Activated T-cell treated with anti-CD3 and anti-CD28 coated beads, Interleukin-2, amount 50 U/mL, for 72 hours (primary cell): ENCODE measurements at regions not wholly inside any gene's neighbourhood (a gene's known extent, or its start where the extent isn't known, plus 50 kb on each side); places are given as distances from the start of the nearest gene placed in this dataset.

Experiments
- ATAC-seq, 2 donors: fragments of 150-1000 bp; cut with Tn5 transposase; replicated peaks in 1 of 2; 2 replicates each; pipeline ENCODE4 v1.10.0; 2021; ENCODE audit warnings: moderate library complexity in 2 of 2, mild to moderate bottlenecking in 1 of 2
- DNase-seq, 2 donors: peaks; one replicate each; pipeline ENCODE4 v3.0.0; 2021 to 2022; ENCODE audit warnings: mixed read lengths in 1 of 2
- H3K27ac Mint-ChIP-seq: one replicate; pipeline ENCODE4 v1.8.0; 2022; ENCODE audit warnings: mild to moderate bottlenecking, moderate library complexity, mixed read lengths
- H3K27me3 Mint-ChIP-seq: one replicate; pipeline ENCODE4 v1.8.0; 2022; ENCODE audit warnings: low read depth, mixed read lengths
- H3K36me3 Mint-ChIP-seq, 2 donors: one replicate each; pipeline ENCODE4 v1.8.0; 2022; ENCODE audit warnings: mixed read lengths in 2 of 2, mild to moderate bottlenecking in 1 of 2; ENCODE audit not compliant: insufficient read depth in 2 of 2
- H3K4me1 Mint-ChIP-seq: one replicate; pipeline ENCODE4 v1.8.0; 2022; ENCODE audit warnings: low read depth, mixed read lengths
- H3K4me3 Mint-ChIP-seq, 2 donors: one replicate each; pipeline ENCODE4 v1.8.0; 2022; ENCODE audit warnings: mild to moderate bottlenecking in 2 of 2, mixed read lengths in 2 of 2, moderate library complexity in 2 of 2
- H3K9me3 Mint-ChIP-seq, 2 donors: one replicate each; pipeline ENCODE4 v1.8.0; 2022; ENCODE audit warnings: mixed read lengths in 2 of 2

GRCh38 chr15:98312913-98313312, 335.4 kb upstream of the IGF1R start:
- DNase-seq (no peak), ATAC-seq (no peak)
- no peak overlapping the region for H3K4me3 Mint-ChIP-seq
- H3K4me1 Mint-ChIP-seq = no peaks in the 10 kb centered on the region
- H3K36me3 Mint-ChIP-seq = no peaks in the 10 kb centered on the region
- peaks cover 22% of the 10 kb centered on the region for H3K27me3 Mint-ChIP-seq
- H3K27ac Mint-ChIP-seq = no peak overlapping the region
- no peaks in the 10 kb centered on the region for H3K9me3 Mint-ChIP-seq

DNA sequence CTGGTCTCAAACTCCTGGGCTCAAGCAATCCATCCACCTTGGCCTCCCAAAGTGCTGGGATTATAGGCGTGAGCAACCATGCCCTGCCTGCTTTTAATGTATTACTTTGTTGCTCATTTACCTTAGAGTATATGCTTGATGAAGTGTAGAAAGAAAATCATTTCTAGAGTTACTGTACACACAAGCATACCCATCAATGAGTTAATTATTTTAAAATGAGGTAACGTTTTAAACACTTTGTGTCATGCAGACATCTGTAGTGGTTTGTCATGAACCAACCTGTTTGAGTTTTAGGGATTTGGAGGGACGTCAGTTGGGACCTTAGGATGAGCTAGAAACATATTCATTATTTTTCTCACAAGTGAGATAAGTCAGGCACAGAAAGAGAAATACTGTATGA, 332.4 kb upstream of the IGF1R start:
- Mint-ChIP-seq H3K36me3 (no peaks in the 10 kb centered on the region), H3K4me1 (no peaks in the 10 kb centered on the region), H3K27me3 (peaks cover 15% of the 10 kb centered on the region), H3K9me3 (peaks cover 0 to 3% of the 10 kb centered on the region in 2 donors), H3K27ac (no peak overlapping the region), H3K4me3 (no peak overlapping the region)
- DNase-seq = no peak
- ATAC-seq = no peak

- peaks cover 0 to 3% of the 10 kb centered on the region in 2 donors for H3K9me3 Mint-ChIP-seq
- H3K4me3 Mint-ChIP-seq = no peak overlapping the region
- ATAC-seq = no peak
- H3K27ac Mint-ChIP-seq = no peak overlapping the region
- H3K36me3 Mint-ChIP-seq = no peaks in the 10 kb centered on the region
- no peaks in the 10 kb centered on the region for H3K4me1 Mint-ChIP-seq
- no peak for DNase-seq
- peaks cover 4% of the 10 kb centered on the region for H3K27me3 Mint-ChIP-seq
These were observed 326.4 kb upstream of the IGF1R start for GRCh38 chr15:98321896-98322295.

GRCh38 chr15:98322581-98322980, 325.8 kb upstream of the IGF1R start:
- H3K9me3 Mint-ChIP-seq = peaks cover 0 to 3% of the 10 kb centered on the region in 2 donors
- DNase-seq (no peak), ATAC-seq (no peak)
- no peak overlapping the region for H3K27ac Mint-ChIP-seq
- no peak overlapping the region for H3K4me3 Mint-ChIP-seq
- no peaks in the 10 kb centered on the region for H3K36me3 Mint-ChIP-seq
- peaks cover 6% of the 10 kb centered on the region for H3K27me3 Mint-ChIP-seq
- H3K4me1 Mint-ChIP-seq = no peaks in the 10 kb centered on the region

- Mint-ChIP-seq H3K36me3 (no peaks in the 10 kb centered on the region), H3K4me1 (no peaks in the 10 kb centered on the region), H3K27me3 (peaks cover 6% of the 10 kb centered on the region), H3K27ac (no peak overlapping the region), H3K9me3 (no peaks in the 10 kb centered on the region), H3K4me3 (no peak overlapping the region)
- DNase-seq (no peak), ATAC-seq (no peak)
These were observed 323.9 kb upstream of the IGF1R start for GRCh38 chr15:98324341-98324970.

- H3K36me3 Mint-ChIP-seq = no peaks in the 10 kb centered on the region
- no peaks in the 10 kb centered on the region for H3K9me3 Mint-ChIP-seq
- H3K27me3 Mint-ChIP-seq = peaks cover 12% of the 10 kb centered on the region
- no peak for ATAC-seq
- H3K4me1 Mint-ChIP-seq = no peaks in the 10 kb centered on the region
- H3K27ac Mint-ChIP-seq = no peak overlapping the region
- no peak for DNase-seq
- H3K4me3 Mint-ChIP-seq = no peak overlapping the region
These were observed 321.5 kb upstream of the IGF1R start for GRCh38 chr15:98326804-98327203.

- H3K36me3 Mint-ChIP-seq = no peaks in the 10 kb centered on the region
- no peak overlapping the region for H3K4me3 Mint-ChIP-seq
- H3K27ac Mint-ChIP-seq = no peak overlapping the region
- ATAC-seq = no peak
- no peak for DNase-seq
- no peaks in the 10 kb centered on the region for H3K9me3 Mint-ChIP-seq
- peaks cover 18% of the 10 kb centered on the region for H3K27me3 Mint-ChIP-seq
- H3K4me1 Mint-ChIP-seq = no peaks in the 10 kb centered on the region
These were observed 318.1 kb upstream of the IGF1R start for GRCh38 chr15:98330258-98330657.

DNA sequence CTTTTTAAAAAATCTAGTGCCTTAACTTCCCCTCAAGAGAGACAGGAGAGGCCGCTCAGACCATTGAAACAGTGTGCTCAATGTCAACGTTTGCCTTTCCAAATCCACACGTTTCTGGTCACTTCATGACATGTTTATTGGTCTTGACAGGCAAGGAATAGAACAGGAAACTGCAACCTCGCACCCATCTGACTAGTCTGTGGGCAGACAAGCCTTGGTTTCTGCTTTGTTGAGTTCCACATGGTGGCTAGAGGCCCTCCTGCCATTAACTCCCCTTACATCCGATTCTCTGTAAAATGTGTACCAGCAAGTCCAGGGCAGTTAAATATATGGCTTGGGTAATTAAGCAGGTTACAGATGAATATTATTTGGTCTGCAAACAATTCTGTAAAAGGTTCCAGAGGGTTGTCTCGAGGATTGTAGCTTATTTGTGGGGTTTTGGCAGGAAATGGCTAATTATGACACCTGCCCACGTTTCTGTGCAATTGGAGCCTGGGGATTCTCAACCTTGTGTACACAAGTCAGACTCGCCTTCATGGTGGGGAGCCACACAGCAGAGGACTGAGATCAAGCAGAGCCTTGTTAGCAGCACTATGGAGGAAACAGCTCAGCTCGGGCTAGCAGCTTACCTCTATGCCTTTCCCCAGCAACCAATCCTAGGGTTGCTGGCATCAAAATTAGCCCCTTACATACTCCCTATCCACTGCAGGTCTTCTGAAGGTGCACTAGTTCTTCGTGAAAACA, 317.5 kb upstream of the IGF1R start:
- peaks cover 18% of the 10 kb centered on the region for H3K27me3 Mint-ChIP-seq
- ATAC-seq (no peak), DNase-seq (no peak)
- H3K4me3 Mint-ChIP-seq = no peak overlapping the region
- no peaks in the 10 kb centered on the region for H3K36me3 Mint-ChIP-seq
- H3K9me3 Mint-ChIP-seq = no peaks in the 10 kb centered on the region
- no peaks in the 10 kb centered on the region for H3K4me1 Mint-ChIP-seq
- no peak overlapping the region for H3K27ac Mint-ChIP-seq

GRCh38 chr15:98331676-98332075, 316.7 kb upstream of the IGF1R start:
- peaks cover 16% of the 10 kb centered on the region for H3K27me3 Mint-ChIP-seq
- H3K36me3 Mint-ChIP-seq = no peaks in the 10 kb centered on the region
- no peaks in the 10 kb centered on the region for H3K9me3 Mint-ChIP-seq

GRCh38 chr15:98333251-98333650, 315.1 kb upstream of the IGF1R start:
- Mint-ChIP-seq H3K27me3 (peaks cover 12% of the 10 kb centered on the region), H3K36me3 (no peaks in the 10 kb centered on the region), H3K9me3 (no peaks in the 10 kb centered on the region), H3K27ac (no peak overlapping the region), H3K4me1 (no peaks in the 10 kb centered on the region), H3K4me3 (no peak overlapping the region)
- ATAC-seq (no peak), DNase-seq (no peak)

More at GRCh38 chr15:98331676-98332075, 316.7 kb upstream of the IGF1R start:
- Mint-ChIP-seq H3K27ac (no peak overlapping the region), H3K4me1 (no peaks in the 10 kb centered on the region), H3K4me3 (no peak overlapping the region)
- DNase-seq = no peak
- ATAC-seq = no peak

- no peak overlapping the region for H3K4me3 Mint-ChIP-seq
- ATAC-seq (no peak), DNase-seq (no peak)
- peaks cover 0 to 4% of the 10 kb centered on the region in 2 donors for H3K9me3 Mint-ChIP-seq
- H3K27me3 Mint-ChIP-seq = peaks cover 28% of the 10 kb centered on the region
- H3K4me1 Mint-ChIP-seq = no peaks in the 10 kb centered on the region
- H3K36me3 Mint-ChIP-seq = no peaks in the 10 kb centered on the region
- no peak overlapping the region for H3K27ac Mint-ChIP-seq
These were observed 305.4 kb upstream of the IGF1R start for GRCh38 chr15:98342911-98343310.

DNA sequence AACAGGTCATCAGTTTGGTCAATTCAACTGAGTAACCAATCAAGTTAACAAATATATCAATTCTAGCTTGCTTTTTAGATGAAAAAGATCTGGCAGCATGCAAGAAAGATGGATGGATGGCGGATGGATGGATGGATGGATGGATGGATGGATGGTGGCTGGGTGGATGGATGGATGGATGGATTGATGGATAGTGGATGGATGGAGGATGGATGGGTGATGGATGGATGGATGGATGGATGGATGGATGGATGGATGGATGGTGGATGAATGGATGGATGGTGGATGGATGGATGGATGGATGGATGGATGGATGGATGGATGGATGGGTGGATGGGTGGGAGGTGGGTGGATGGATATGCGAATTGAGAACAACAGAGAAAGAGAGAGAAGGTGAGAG, 303.7 kb upstream of the IGF1R start:
- Mint-ChIP-seq H3K4me1 (no peaks in the 10 kb centered on the region), H3K9me3 (peaks cover 0 to 4% of the 10 kb centered on the region in 2 donors), H3K36me3 (no peaks in the 10 kb centered on the region), H3K27ac (no peak overlapping the region), H3K27me3 (peaks cover 25% of the 10 kb centered on the region), H3K4me3 (no peak overlapping the region)
- no peak for ATAC-seq
- DNase-seq = no peak

GRCh38 chr15:98347001-98347400, 301.3 kb upstream of the IGF1R start:
- no peaks in the 10 kb centered on the region for H3K36me3 Mint-ChIP-seq
- no peak for DNase-seq
- H3K4me1 Mint-ChIP-seq = no peaks in the 10 kb centered on the region
- peaks cover 0 to 4% of the 10 kb centered on the region in 2 donors for H3K9me3 Mint-ChIP-seq
- H3K4me3 Mint-ChIP-seq = no peak overlapping the region
- no peak overlapping the region for H3K27ac Mint-ChIP-seq
- ATAC-seq = no peak
- peaks cover 18% of the 10 kb centered on the region for H3K27me3 Mint-ChIP-seq

GRCh38 chr15:98347866-98348265, 300.5 kb upstream of the IGF1R start:
- H3K9me3 Mint-ChIP-seq = peaks cover 0 to 4% of the 10 kb centered on the region in 2 donors
- DNase-seq (no peak), ATAC-seq (no peak)
- no peak overlapping the region for H3K4me3 Mint-ChIP-seq
- H3K27ac Mint-ChIP-seq = no peak overlapping the region
- no peaks in the 10 kb centered on the region for H3K4me1 Mint-ChIP-seq
- peaks cover 12% of the 10 kb centered on the region for H3K27me3 Mint-ChIP-seq
- H3K36me3 Mint-ChIP-seq = no peaks in the 10 kb centered on the region
